Hindlimb muscle (tissue), 1 donor: ENCODE measurements at regions not wholly inside any gene's neighbourhood (a gene's known extent, or its start where the extent isn't known, plus 50 kb on each side); places are given as distances from the start of the nearest gene placed in this dataset.
A peak's percentile ranks its signal among the peaks of the same experiment; 100 is the strongest.

Experiments
- DNase-seq: peaks from one replicate; pipeline ENCODE4 v3.0.0-alpha.2; 2013

- no peak for DNase-seq
Measured at GRCh38 chr1:57984277-57984676, 560.4 kb upstream of the DAB1 start.

- DNase-seq, result no peak
Measured at GRCh38 chr1:57983441-57983840, 559.6 kb upstream of the DAB1 start.

- no peak for DNase-seq
Measured at GRCh38 chr1:57982852-57983251, 559.0 kb upstream of the DAB1 start.

GRCh38 chr1:57976216-57976615 lies 552.4 kb upstream of the DAB1 start:
- DNase-seq, result no peak

GRCh38 chr1:57968321-57968720 lies 544.5 kb upstream of the DAB1 start:
- peak; percentile 16 for DNase-seq

GRCh38 chr1:57966751-57967406 lies 543.0 kb upstream of the DAB1 start:
- no peak for DNase-seq

GRCh38 chr1:57966340-57966739 lies 542.5 kb upstream of the DAB1 start:
- DNase-seq, result no peak

- DNase-seq, result no peak
Measured at GRCh38 chr1:57963581-57963980, 539.7 kb upstream of the DAB1 start.

- DNase-seq, result no peak
Measured at GRCh38 chr1:57959531-57960241, 535.8 kb upstream of the DAB1 start.

- DNase-seq, result no peak
Measured at GRCh38 chr1:57957576-57957975, 533.7 kb upstream of the DAB1 start.

- DNase-seq, result no peak
Measured at GRCh38 chr1:57951390-57951789, 527.5 kb upstream of the DAB1 start.

GRCh38 chr1:57949168-57949567 lies 525.3 kb upstream of the DAB1 start:
- no peak for DNase-seq

- DNase-seq, result no peak
Measured at GRCh38 chr1:57947471-57947870, 523.6 kb upstream of the DAB1 start.

GRCh38 chr1:57945045-57945444 lies 521.2 kb upstream of the DAB1 start:
- no peak for DNase-seq

- DNase-seq, result no peak
Measured at GRCh38 chr1:57943365-57943764, 519.5 kb upstream of the DAB1 start.

GRCh38 chr1:57934745-57935144 lies 510.9 kb upstream of the DAB1 start:
- no peak for DNase-seq

- no peak for DNase-seq
Measured at GRCh38 chr1:57927003-57927402, 503.1 kb upstream of the DAB1 start.

- no peak for DNase-seq
Measured at GRCh38 chr1:57926025-57926552, 502.2 kb upstream of the DAB1 start.

- no peak for DNase-seq
Measured at GRCh38 chr1:57925226-57925625, 501.4 kb upstream of the DAB1 start.

GRCh38 chr1:57922130-57922529 lies 498.3 kb upstream of the DAB1 start:
- no peak for DNase-seq

- DNase-seq, result no peak
Measured at GRCh38 chr1:57916041-57916440, 492.2 kb upstream of the DAB1 start.

GRCh38 chr1:57911427-57911826 lies 487.6 kb upstream of the DAB1 start:
- DNase-seq, result no peak

- DNase-seq, result no peak
Measured at GRCh38 chr1:57910782-57911181, 486.9 kb upstream of the DAB1 start.

GRCh38 chr1:57910305-57910704 lies 486.4 kb upstream of the DAB1 start:
- DNase-seq, result no peak
